ENCODE measurements at regions not wholly inside any gene's neighbourhood (a gene's known extent, or its start where the extent isn't known, plus 50 kb on each side); places are given as distances from the start of the nearest gene placed in this dataset.

- H3K4me1 ChIP-seq (replicated peaks; ENCODE audit: insufficient read depth): peaks cover 22% of the 10 kb centered on the region
- no peaks in the 10 kb centered on the region for H4K20me1 ChIP-seq (ENCODE audit: insufficient read depth)
- H3K27me3 ChIP-seq (ENCODE audit: insufficient read depth, low read depth): no peaks in the 10 kb centered on the region
- no peaks in the 10 kb centered on the region for H3K9me2 ChIP-seq (ENCODE audit: insufficient read depth)
- H3K4me2 ChIP-seq: no peak overlapping the region
- 0 out of 2 replicates have a peak, but pooled peaks cover 1% of the 10 kb centered on the region for H3K9me3 ChIP-seq (ENCODE audit: insufficient read depth, low read depth)
- no peaks in the 10 kb centered on the region for H3K36me3 ChIP-seq (ENCODE audit: low read depth)
- H2AFZ ChIP-seq: no peak overlapping the region
- ChIA-PET CTCF (no interaction called here), POLR2A (ENCODE audit: unreplicated experiment) (no interaction called here)
- no TSS peak for BruUV-seq (replicated peaks)
- H3K79me2 ChIP-seq (ENCODE audit: low read depth): no peaks in the 10 kb centered on the region
- intact Hi-C loops (cut with micrococcal nuclease; ENCODE audit: unreplicated experiment): no loop called here
- H3F3A ChIP-seq (ENCODE audit: insufficient read depth, low read depth): peaks cover 4% of the 10 kb centered on the region; the same call in 1 of the 2 replicates
- DNase-seq: no peak
- H3K4me3 ChIP-seq: no peak overlapping the region
- H3K27ac ChIP-seq: no peak overlapping the region
- TF ChIP-seq CTCF (conservative IDR thresholded peaks at IDR 0.05) (no peak), EZH2 (IDR thresholded peaks at IDR 0.05; ENCODE audit: low read depth) (no peak)
These were observed 242.1 kb downstream of the MAFB start for GRCh38 chr20:40446888-40447287.

DNA sequence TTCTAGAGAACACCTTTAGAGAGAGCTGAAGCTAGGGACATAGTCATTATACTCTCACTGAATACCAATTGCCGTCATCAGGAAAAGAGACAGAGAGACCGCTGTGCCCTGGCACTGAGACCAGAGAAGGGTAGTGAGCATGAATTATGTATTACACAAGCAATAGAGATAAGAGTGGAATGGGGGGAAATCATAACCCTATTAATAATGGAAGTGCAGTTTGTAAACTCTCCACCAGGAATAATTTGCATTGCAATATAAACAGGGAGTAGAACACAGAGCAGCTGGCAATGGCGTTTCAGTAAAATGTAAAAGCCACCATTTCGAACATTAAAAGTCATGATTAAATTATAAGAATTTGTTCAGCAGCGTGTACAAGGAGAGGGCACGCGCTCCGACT lies 244.5 kb downstream of the MAFB start:
- no peak for DNase-seq
- no peak overlapping the region for H3K27ac ChIP-seq
- no peaks in the 10 kb centered on the region for H3K9me2 ChIP-seq (ENCODE audit: insufficient read depth)
- ChIA-PET CTCF (no interaction called here), POLR2A (ENCODE audit: unreplicated experiment) (no interaction called here)
- BruUV-seq (replicated peaks): no TSS peak
- no peaks in the 10 kb centered on the region for H3K79me2 ChIP-seq (ENCODE audit: low read depth)
- H3K36me3 ChIP-seq (ENCODE audit: low read depth): no peaks in the 10 kb centered on the region
- no peak overlapping the region for H3K4me2 ChIP-seq
- H2AFZ ChIP-seq: no peak overlapping the region
- no peaks in the 10 kb centered on the region for H4K20me1 ChIP-seq (ENCODE audit: insufficient read depth)
- H3K4me3 ChIP-seq: no peak overlapping the region
- H3K4me1 ChIP-seq (replicated peaks; ENCODE audit: insufficient read depth): 0 out of 2 replicates have a peak, but pooled peaks cover 5% of the 10 kb centered on the region
- no peaks in the 10 kb centered on the region for H3F3A ChIP-seq (ENCODE audit: insufficient read depth, low read depth)
- TF ChIP-seq EZH2 (IDR thresholded peaks at IDR 0.05; ENCODE audit: low read depth): no peak
- TF ChIP-seq CTCF (conservative IDR thresholded peaks at IDR 0.05): no peak
- H3K9me3 ChIP-seq (ENCODE audit: insufficient read depth, low read depth): 0 out of 2 replicates have a peak, but pooled peaks cover 4% of the 10 kb centered on the region
- H3K27me3 ChIP-seq (ENCODE audit: insufficient read depth, low read depth): no peaks in the 10 kb centered on the region
- intact Hi-C loops (cut with micrococcal nuclease; ENCODE audit: unreplicated experiment): no loop called here

DNA sequence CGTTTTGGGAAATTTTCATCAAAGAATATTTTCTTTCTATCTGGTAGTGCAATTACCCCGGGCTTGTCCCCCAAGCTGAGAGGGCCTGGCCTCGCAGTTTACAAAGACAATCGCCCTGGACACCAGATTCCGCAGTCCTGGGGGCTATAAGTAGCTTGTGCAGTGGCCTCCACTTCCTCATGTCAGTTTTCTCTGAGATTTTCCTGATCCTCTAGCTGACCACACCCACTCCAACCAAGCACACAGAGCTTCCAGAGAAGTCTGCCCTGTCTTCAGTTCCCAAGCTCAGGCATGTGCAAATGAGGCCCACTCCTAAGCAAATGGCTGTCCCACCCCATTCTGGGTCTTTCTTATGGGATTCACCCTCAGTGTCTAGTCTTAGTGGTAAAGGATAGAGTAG lies 245.3 kb downstream of the MAFB start:
- Histone ChIP-seq H3K4me2 (no peak overlapping the region), H3F3A (ENCODE audit: insufficient read depth, low read depth) (no peaks in the 10 kb centered on the region), H3K4me1 (replicated peaks; ENCODE audit: insufficient read depth) (no peaks in the 10 kb centered on the region), H3K27me3 (ENCODE audit: insufficient read depth, low read depth) (no peaks in the 10 kb centered on the region), H3K79me2 (ENCODE audit: low read depth) (no peaks in the 10 kb centered on the region), H2AFZ (no peak overlapping the region), H3K4me3 (no peak overlapping the region), H3K9me2 (ENCODE audit: insufficient read depth) (no peaks in the 10 kb centered on the region), H3K9me3 (ENCODE audit: insufficient read depth, low read depth) (0 out of 2 replicates have a peak, but pooled peaks cover 4% of the 10 kb centered on the region), H4K20me1 (ENCODE audit: insufficient read depth) (no peaks in the 10 kb centered on the region), H3K36me3 (ENCODE audit: low read depth) (no peaks in the 10 kb centered on the region), H3K27ac (no peak overlapping the region)
- intact Hi-C loops (cut with micrococcal nuclease; ENCODE audit: unreplicated experiment): no loop called here
- ChIA-PET CTCF (no interaction called here), POLR2A (ENCODE audit: unreplicated experiment) (no interaction called here)
- no peak for DNase-seq
- TF ChIP-seq CTCF (conservative IDR thresholded peaks at IDR 0.05) (no peak), EZH2 (IDR thresholded peaks at IDR 0.05; ENCODE audit: low read depth) (no peak)
- BruUV-seq (replicated peaks): no TSS peak
